Stimulated activated effector memory CD8-positive, alpha-beta T cell treated with anti-CD3 and anti-CD28 coated beads, Interleukin-12 subunit alpha, Interleukin-12 subunit beta, amount 100 ng/mL, for 72 hours (primary cell): ENCODE measurements at regions not wholly inside any gene's neighbourhood (a gene's known extent, or its start where the extent isn't known, plus 50 kb on each side); places are given as distances from the start of the nearest gene placed in this dataset.
"Not testable (repeated sequence)": the region's sequence is repeated elsewhere in the genome, so short reads cannot be mapped to it uniquely, and the experiment has no call there.

Experiments
- ATAC-seq: fragments of 150-1000 bp; cut with Tn5 transposase; 2 replicates; pipeline ENCODE4 v1.10.0; 2021
- DNase-seq, 2 donors: peaks; one replicate each; pipeline ENCODE4 v3.0.0; 2021 to 2022; ENCODE audit warnings: low spot score in 2 of 2
- H3K27ac Mint-ChIP-seq: one replicate; pipeline ENCODE4 v1.8.0; 2022; ENCODE audit warnings: mild to moderate bottlenecking, mixed read lengths
- H3K36me3 Mint-ChIP-seq: one replicate; pipeline ENCODE4 v1.8.0; 2022; ENCODE audit warnings: mild to moderate bottlenecking, mixed read lengths
- H3K4me1 Mint-ChIP-seq: one replicate; pipeline ENCODE4 v1.8.0; 2022; ENCODE audit warnings: mixed read lengths
- H3K4me3 Mint-ChIP-seq: one replicate; pipeline ENCODE4 v1.8.0; 2022; ENCODE audit warnings: mild to moderate bottlenecking, mixed read lengths
- H3K9me3 Mint-ChIP-seq: one replicate; pipeline ENCODE4 v1.8.0; 2022; ENCODE audit warnings: mixed read lengths

DNA sequence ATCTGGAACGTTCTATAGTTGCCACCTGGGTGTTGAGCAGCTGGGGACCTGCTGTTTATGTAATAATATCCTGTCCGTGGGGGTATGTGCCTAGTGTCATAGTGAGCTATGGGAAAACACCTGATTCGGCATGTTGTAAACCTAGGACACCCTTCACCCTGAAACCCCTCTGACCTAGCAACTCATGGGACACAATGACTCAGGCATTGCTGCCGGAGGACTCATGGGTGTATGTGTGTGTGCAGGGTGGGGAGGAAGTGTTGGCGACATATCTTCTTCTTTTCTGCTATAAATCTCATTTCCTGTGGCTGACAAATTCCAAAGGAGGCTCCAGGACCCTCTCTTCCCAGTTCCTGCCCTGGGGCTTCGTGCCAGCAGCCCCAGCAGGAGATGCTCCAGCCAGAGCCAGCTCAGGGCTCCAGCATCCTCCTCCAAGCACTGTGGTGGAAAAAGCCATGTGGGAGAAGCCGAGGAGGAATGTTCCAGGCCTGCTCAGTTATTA is 77.0 kb upstream of the PODXL start:
- Mint-ChIP-seq H3K36me3 (no peaks in the 10 kb centered on the region), H3K4me1 (no peaks in the 10 kb centered on the region), H3K4me3 (no peak overlapping the region), H3K9me3 (no peaks in the 10 kb centered on the region), H3K27ac (no peak overlapping the region)
- DNase-seq (no peak), ATAC-seq (peak; percentile 19)

DNA sequence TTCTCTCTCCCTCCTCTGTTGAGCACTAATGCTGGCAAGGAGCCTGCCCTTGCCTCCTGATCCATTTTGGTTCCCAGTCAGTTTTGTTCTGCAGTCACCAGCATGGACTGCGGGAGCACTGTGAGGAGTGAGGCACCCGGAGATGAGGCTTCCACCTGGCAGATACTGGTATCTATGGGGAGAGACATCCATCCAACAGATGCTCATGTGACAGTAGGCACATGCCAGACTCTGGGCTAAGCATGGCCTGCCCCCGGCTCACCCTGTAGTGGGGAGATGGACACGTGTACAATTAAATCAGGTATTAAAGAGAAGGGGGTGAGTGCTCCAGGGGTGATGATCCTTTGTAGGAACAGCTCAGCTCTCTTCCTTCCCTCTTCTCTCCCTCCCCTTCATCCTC is 74.0 kb upstream of the PODXL start:
- no peak for DNase-seq
- Mint-ChIP-seq H3K27ac (no peak overlapping the region), H3K4me1 (no peaks in the 10 kb centered on the region), H3K4me3 (no peak overlapping the region), H3K9me3 (no peaks in the 10 kb centered on the region), H3K36me3 (no peaks in the 10 kb centered on the region)
- ATAC-seq = no peak

- Mint-ChIP-seq H3K4me1 (no peaks in the 10 kb centered on the region), H3K9me3 (no peaks in the 10 kb centered on the region), H3K27ac (no peak overlapping the region), H3K36me3 (no peaks in the 10 kb centered on the region), H3K4me3 (no peak overlapping the region)
- no peak for ATAC-seq
- DNase-seq = no peak
Measured at GRCh38 chr7:131629217-131629882, 72.9 kb upstream of the PODXL start.

DNA sequence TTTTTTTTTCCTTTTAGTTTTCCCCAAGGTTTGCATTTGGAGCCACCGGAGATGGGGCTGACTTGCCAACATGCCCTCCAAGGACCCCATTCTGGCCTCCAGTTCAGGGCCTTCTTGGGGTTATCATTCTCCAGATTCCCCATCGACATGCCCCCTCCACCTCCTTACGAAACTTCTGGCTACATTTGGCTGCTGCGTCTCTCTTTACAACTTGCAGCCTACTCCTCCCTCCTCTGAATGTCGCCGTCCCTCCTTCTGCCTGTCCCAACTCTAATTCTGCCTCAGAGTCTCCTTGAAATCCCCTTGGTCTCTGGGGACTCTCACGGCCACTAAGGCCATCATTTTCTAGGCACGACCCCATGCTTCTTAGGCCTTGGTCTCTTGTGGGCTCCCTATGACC is 72.2 kb upstream of the PODXL start:
- Mint-ChIP-seq H3K36me3 (no peaks in the 10 kb centered on the region), H3K27ac (no peak overlapping the region), H3K9me3 (no peaks in the 10 kb centered on the region), H3K4me3 (no peak overlapping the region), H3K4me1 (no peaks in the 10 kb centered on the region)
- DNase-seq = no peak
- no peak for ATAC-seq

DNA sequence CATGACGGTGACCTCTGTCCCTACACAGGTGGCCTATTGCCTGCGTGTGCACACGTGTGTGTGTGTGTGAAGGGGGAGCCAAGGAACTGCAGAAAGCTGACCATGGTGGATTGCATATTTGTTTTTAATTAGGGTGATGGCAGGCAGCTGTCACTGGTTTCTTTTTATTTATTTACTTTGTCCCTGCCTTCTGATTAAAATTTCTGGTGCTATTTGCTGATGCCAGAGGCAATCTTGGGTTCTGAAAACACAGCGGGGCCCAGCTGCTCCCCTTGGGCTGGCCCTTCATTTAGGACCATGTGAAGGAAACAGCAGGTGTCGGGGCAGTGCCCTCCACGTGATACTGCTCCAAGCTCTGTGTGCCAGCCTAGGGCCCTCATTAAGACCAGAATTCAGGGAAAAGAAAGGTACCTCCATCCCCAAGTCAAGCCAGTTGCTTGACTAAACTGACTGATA is 71.3 kb upstream of the PODXL start:
- no peak for DNase-seq
- Mint-ChIP-seq H3K36me3 (no peaks in the 10 kb centered on the region), H3K9me3 (no peaks in the 10 kb centered on the region), H3K27ac (no peak overlapping the region), H3K4me1 (no peaks in the 10 kb centered on the region), H3K4me3 (no peak overlapping the region)
- no peak for ATAC-seq

DNA sequence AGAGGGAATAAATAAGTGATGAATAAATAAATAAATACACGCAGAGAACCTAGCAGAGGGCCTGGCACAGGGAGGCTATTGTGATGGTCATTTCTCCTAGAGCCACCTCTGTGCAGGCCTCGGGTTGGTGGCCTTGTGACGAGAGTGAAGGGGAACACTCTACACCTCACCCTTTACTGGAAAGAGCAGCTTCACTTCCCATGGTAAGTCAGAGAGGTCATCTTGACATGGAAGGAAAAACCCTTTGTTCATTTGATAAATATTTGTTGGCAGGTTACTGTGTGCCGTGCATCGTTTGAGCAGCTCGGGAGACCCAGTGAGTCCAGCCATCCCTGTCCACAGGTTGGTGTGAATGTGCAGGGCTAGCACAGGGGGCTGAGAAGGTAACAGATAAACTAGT is 70.2 kb upstream of the PODXL start:
- no peaks in the 10 kb centered on the region for H3K4me1 Mint-ChIP-seq
- ATAC-seq (no peak), DNase-seq (no peak)
- no peaks in the 10 kb centered on the region for H3K36me3 Mint-ChIP-seq
- H3K4me3 Mint-ChIP-seq = no peak overlapping the region
- no peak overlapping the region for H3K27ac Mint-ChIP-seq
- H3K9me3 Mint-ChIP-seq = no peaks in the 10 kb centered on the region

GRCh38 chr7:131625817-131626372 is 69.5 kb upstream of the PODXL start:
- DNase-seq (no peak), ATAC-seq (no peak)
- Mint-ChIP-seq H3K4me1 (no peaks in the 10 kb centered on the region), H3K9me3 (no peaks in the 10 kb centered on the region), H3K27ac (no peak overlapping the region), H3K36me3 (no peaks in the 10 kb centered on the region), H3K4me3 (no peak overlapping the region)

DNA sequence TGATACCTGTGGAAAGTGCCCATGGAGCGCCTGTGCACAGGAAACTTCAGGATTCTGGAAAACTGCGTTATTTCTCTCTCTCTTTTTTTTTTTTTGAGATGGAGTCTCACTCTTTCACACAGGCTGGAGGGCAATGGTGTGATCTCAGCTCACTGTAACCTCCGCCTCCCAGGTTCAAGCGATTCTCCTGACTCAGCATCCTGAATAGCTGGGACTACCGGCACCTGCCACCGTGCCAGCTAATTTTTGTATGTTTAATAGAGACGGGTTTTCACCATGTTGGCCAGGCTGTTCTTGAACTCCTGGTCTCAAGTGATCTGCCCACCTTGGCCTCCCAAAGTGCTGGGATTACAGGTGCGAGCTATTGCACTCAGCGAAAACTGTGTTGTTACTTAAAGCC is 68.9 kb upstream of the PODXL start:
- H3K27ac Mint-ChIP-seq, ATAC-seq, DNase-seq, H3K36me3 Mint-ChIP-seq, H3K4me3 Mint-ChIP-seq, H3K9me3 Mint-ChIP-seq, H3K4me1 Mint-ChIP-seq: not testable (repeated sequence)

- Mint-ChIP-seq H3K4me3 (no peak overlapping the region), H3K9me3 (no peaks in the 10 kb centered on the region), H3K27ac (no peak overlapping the region), H3K4me1 (no peaks in the 10 kb centered on the region), H3K36me3 (no peaks in the 10 kb centered on the region)
- ATAC-seq = no peak
- DNase-seq = no peak
Measured at GRCh38 chr7:131624536-131624935, 68.1 kb upstream of the PODXL start.

GRCh38 chr7:131623154-131623553 is 66.7 kb upstream of the PODXL start:
- DNase-seq (no peak), ATAC-seq (no peak)
- H3K4me3 Mint-ChIP-seq = no peak overlapping the region
- H3K27ac Mint-ChIP-seq = no peak overlapping the region
- H3K9me3 Mint-ChIP-seq = no peaks in the 10 kb centered on the region
- H3K4me1 Mint-ChIP-seq = no peaks in the 10 kb centered on the region
- H3K36me3 Mint-ChIP-seq = no peaks in the 10 kb centered on the region

- Mint-ChIP-seq H3K27ac (no peak overlapping the region), H3K36me3 (no peaks in the 10 kb centered on the region), H3K9me3 (no peaks in the 10 kb centered on the region), H3K4me3 (no peak overlapping the region), H3K4me1 (no peaks in the 10 kb centered on the region)
- DNase-seq (no peak), ATAC-seq (no peak)
Measured at GRCh38 chr7:131621652-131622051, 65.2 kb upstream of the PODXL start.

GRCh38 chr7:131620673-131621609 is 64.5 kb upstream of the PODXL start:
- no peaks in the 10 kb centered on the region for H3K36me3 Mint-ChIP-seq
- H3K9me3 Mint-ChIP-seq = no peaks in the 10 kb centered on the region
- no peak overlapping the region for H3K27ac Mint-ChIP-seq
- no peak overlapping the region for H3K4me3 Mint-ChIP-seq
- H3K4me1 Mint-ChIP-seq = no peaks in the 10 kb centered on the region
- ATAC-seq (no peak), DNase-seq (no peak)

- Mint-ChIP-seq H3K4me1 (no peaks in the 10 kb centered on the region), H3K36me3 (no peaks in the 10 kb centered on the region), H3K27ac (no peak overlapping the region), H3K9me3 (no peaks in the 10 kb centered on the region), H3K4me3 (no peak overlapping the region)
- ATAC-seq (peak; percentile 18), DNase-seq (no peak)
Measured at GRCh38 chr7:131619336-131620305, 63.2 kb upstream of the PODXL start.

GRCh38 chr7:131618391-131618790 is 62.0 kb upstream of the PODXL start:
- Mint-ChIP-seq H3K4me3 (no peak overlapping the region), H3K4me1 (no peaks in the 10 kb centered on the region), H3K36me3 (no peaks in the 10 kb centered on the region), H3K27ac (no peak overlapping the region), H3K9me3 (no peaks in the 10 kb centered on the region)
- DNase-seq = no peak
- no peak for ATAC-seq
